ENCODE measurements at regions not wholly inside any gene's neighbourhood (a gene's known extent, or its start where the extent isn't known, plus 50 kb on each side); places are given as distances from the start of the nearest gene placed in this dataset.

GRCh38 chr18:70414315-70414900, 125.6 kb downstream of the SOCS6 start:
- Histone ChIP-seq H3K36me3 (ENCODE audit: control insufficient read depth in 1 of 2, insufficient read depth in 2 of 2, low read length in 2 of 2) (no peaks in the 10 kb centered on the region), H3K27me3 (ENCODE audit: insufficient read depth, low read length) (no peaks in the 10 kb centered on the region), H3K4me2 (ENCODE audit: low read length) (0 out of 2 replicates have a peak overlapping the region, but pooled peaks have one; percentile 63), H3K9me3 (ENCODE audit: control insufficient read depth in 1 of 2, insufficient read depth in 1 of 2, low read depth in 1 of 2, low read length in 2 of 2) (no peaks in the 10 kb centered on the region), H2AFZ (ENCODE audit: low read depth, low read length, poor library complexity, severe bottlenecking) (no peak overlapping the region), H3K4me1 (ENCODE audit: control insufficient read depth in 1 of 2, insufficient read depth in 2 of 2, low read length in 2 of 2) (peaks cover 42 to 70% of the 10 kb centered on the region in 2 experiments), H4K20me1 (ENCODE audit: insufficient read depth) (no peaks in the 10 kb centered on the region), H3K4me3 (replicated peaks in 1 of 2; ENCODE audit: low read depth in 1 of 2, low read length in 2 of 2) (no peak overlapping the region), H3K9ac (ENCODE audit: low read length) (no peak overlapping the region), H3K27ac (ENCODE audit: low read depth, low read length) (no peak overlapping the region), H3K9me2 (ENCODE audit: insufficient read depth) (no peaks in the 10 kb centered on the region), H3K79me2 (ENCODE audit: insufficient read depth, low read length) (no peaks in the 10 kb centered on the region)
- BruUV-seq (replicated peaks): no TSS peak
- intact Hi-C loops (cut with micrococcal nuclease): no loop called here
- ChIA-PET POLR2A (interaction anchor here (1.0 to 1.3 kb wide), 2 partner anchors 8 to 19 kb away, joined by 3 to 7 read pairs; no protein-coding TSS in a partner anchor), CTCF (no interaction called here), RAD21 (ENCODE audit: low non-redundant PET in 1 of 2, low total read pairs in 2 of 2, uncharacterized antibody in 2 of 2, unreplicated experiment in 2 of 2) (no interaction called here)
- DNase-seq (ENCODE audit: low read depth, low spot score): no peak
- TF ChIP-seq EZH2phosphoT487 (IDR thresholded peaks at IDR 0.05; ENCODE audit: borderline replicate concordance): no peak
- TF ChIP-seq ATF3 (IDR thresholded peaks at IDR 0.05): no peak
- no peak for TF ChIP-seq TCF7L2 (IDR thresholded peaks at IDR 0.05; ENCODE audit: borderline replicate concordance, extremely low read depth, insufficient read depth, insufficient read length)
- no peak for TF ChIP-seq YY1 (IDR thresholded peaks at IDR 0.05; ENCODE audit: extremely low read depth, insufficient replicate concordance, low read depth, low read length)
- no peak for TF ChIP-seq SP1 (IDR thresholded peaks at IDR 0.05; ENCODE audit: low read depth)
- TF ChIP-seq SRF (IDR thresholded peaks at IDR 0.05; ENCODE audit: low read depth): no peak
- TF ChIP-seq CEBPB (IDR thresholded peaks at IDR 0.05; ENCODE audit: low read depth): no peak
- TF ChIP-seq, protein P1, sequence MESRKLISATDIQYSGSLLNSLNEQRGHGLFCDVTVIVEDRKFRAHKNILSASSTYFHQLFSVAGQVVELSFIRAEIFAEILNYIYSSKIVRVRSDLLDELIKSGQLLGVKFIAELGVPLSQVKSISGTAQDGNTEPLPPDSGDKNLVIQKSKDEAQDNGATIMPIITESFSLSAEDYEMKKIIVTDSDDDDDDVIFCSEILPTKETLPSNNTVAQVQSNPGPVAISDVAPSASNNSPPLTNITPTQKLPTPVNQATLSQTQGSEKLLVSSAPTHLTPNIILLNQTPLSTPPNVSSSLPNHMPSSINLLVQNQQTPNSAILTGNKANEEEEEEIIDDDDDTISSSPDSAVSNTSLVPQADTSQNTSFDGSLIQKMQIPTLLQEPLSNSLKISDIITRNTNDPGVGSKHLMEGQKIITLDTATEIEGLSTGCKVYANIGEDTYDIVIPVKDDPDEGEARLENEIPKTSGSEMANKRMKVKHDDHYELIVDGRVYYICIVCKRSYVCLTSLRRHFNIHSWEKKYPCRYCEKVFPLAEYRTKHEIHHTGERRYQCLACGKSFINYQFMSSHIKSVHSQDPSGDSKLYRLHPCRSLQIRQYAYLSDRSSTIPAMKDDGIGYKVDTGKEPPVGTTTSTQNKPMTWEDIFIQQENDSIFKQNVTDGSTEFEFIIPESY (IDR thresholded peaks at IDR 0.05; ENCODE audit: extremely low read depth, insufficient replicate concordance, low read length): no peak
- no peak for TF ChIP-seq POLR2A (IDR thresholded peaks at IDR 0.05; ENCODE audit: borderline replicate concordance, extremely low read depth, insufficient read depth, insufficient read length)
- TF ChIP-seq CBX3 (IDR thresholded peaks at IDR 0.05; ENCODE audit: low read depth): no peak
- no peak for TF ChIP-seq ELF1 (IDR thresholded peaks at IDR 0.05; ENCODE audit: borderline replicate concordance, low read depth)
- TF ChIP-seq JUND (IDR thresholded peaks at IDR 0.05): no peak
- TF ChIP-seq, protein P2, sequence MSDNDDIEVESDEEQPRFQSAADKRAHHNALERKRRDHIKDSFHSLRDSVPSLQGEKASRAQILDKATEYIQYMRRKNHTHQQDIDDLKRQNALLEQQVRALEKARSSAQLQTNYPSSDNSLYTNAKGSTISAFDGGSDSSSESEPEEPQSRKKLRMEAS (IDR thresholded peaks at IDR 0.05): no peak
- TF ChIP-seq SIN3A (IDR thresholded peaks at IDR 0.05; ENCODE audit: low read depth): no peak
- no peak for ATAC-seq

Measured in HCT116 (cell line).